ENCODE measurements at regions not wholly inside any gene's neighbourhood (a gene's known extent, or its start where the extent isn't known, plus 50 kb on each side); places are given as distances from the start of the nearest gene placed in this dataset.
A peak's percentile ranks its signal among the peaks of the same experiment; 100 is the strongest.

- ATAC-seq (no peak), DNase-seq (no peak)
- intact Hi-C loops (cut with DNase I), result no loop called here
- WGBS, 4 donors, result 55 to 72% (median 60%) methylated on average over 6 of the region's 6 CpGs
- H3K27me3 ChIP-seq, result no peaks in the 10 kb centered on the region
- H3K36me3 ChIP-seq, result no peaks in the 10 kb centered on the region
- H3K9me3 ChIP-seq, result no peaks in the 10 kb centered on the region
- no peaks in the 10 kb centered on the region for H3K4me1 ChIP-seq
- no peak overlapping the region for H3K27ac ChIP-seq
- H3K4me3 ChIP-seq, result peak overlapping the region in 1 of 12 donors; percentile 13
- TF ChIP-seq, protein P1, sequence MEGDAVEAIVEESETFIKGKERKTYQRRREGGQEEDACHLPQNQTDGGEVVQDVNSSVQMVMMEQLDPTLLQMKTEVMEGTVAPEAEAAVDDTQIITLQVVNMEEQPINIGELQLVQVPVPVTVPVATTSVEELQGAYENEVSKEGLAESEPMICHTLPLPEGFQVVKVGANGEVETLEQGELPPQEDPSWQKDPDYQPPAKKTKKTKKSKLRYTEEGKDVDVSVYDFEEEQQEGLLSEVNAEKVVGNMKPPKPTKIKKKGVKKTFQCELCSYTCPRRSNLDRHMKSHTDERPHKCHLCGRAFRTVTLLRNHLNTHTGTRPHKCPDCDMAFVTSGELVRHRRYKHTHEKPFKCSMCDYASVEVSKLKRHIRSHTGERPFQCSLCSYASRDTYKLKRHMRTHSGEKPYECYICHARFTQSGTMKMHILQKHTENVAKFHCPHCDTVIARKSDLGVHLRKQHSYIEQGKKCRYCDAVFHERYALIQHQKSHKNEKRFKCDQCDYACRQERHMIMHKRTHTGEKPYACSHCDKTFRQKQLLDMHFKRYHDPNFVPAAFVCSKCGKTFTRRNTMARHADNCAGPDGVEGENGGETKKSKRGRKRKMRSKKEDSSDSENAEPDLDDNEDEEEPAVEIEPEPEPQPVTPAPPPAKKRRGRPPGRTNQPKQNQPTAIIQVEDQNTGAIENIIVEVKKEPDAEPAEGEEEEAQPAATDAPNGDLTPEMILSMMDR (IDR thresholded peaks at IDR 0.05), result no peak
- TF ChIP-seq POLR2A (IDR thresholded peaks at IDR 0.05), result no peak
Measured at GRCh38 chr13:47168066-47168465, 271.2 kb upstream of the HTR2A start.

- Histone ChIP-seq H3K4me3 (no peak overlapping the region), H3K36me3 (no peaks in the 10 kb centered on the region), H3K27me3 (no peaks in the 10 kb centered on the region), H3K27ac (no peak overlapping the region), H3K9me3 (no peaks in the 10 kb centered on the region), H3K4me1 (no peaks in the 10 kb centered on the region)
- TF ChIP-seq, protein P1 (IDR thresholded peaks at IDR 0.05), result no peak
- TF ChIP-seq POLR2A (IDR thresholded peaks at IDR 0.05), result no peak
- WGBS, 4 donors, result 56 to 75% (median 62%) methylated on average over 4 of the region's 4 CpGs
- DNase-seq (no peak), ATAC-seq (no peak)
- intact Hi-C loops (cut with DNase I), result no loop called here
Measured at GRCh38 chr13:47166336-47166735, 269.5 kb upstream of the HTR2A start.

- no peak for ATAC-seq
- DNase-seq, result no peak
- Histone ChIP-seq H3K4me1 (no peaks in the 10 kb centered on the region), H3K27me3 (peaks cover 0 to 4% (median 0%) of the 10 kb centered on the region in 9 donors), H3K36me3 (no peaks in the 10 kb centered on the region), H3K4me3 (no peak overlapping the region), H3K9me3 (no peaks in the 10 kb centered on the region), H3K27ac (no peak overlapping the region)
- TF ChIP-seq POLR2A (IDR thresholded peaks at IDR 0.05), result no peak
- TF ChIP-seq, protein P1 (IDR thresholded peaks at IDR 0.05), result no peak
- intact Hi-C loops (cut with DNase I), result no loop called here
- WGBS, 4 donors, result 80 to 85% (median 81%) methylated on average over 10 to 11 of the region's 11 CpGs
Measured at GRCh38 chr13:47159853-47160550, 263.1 kb upstream of the HTR2A start.

- Histone ChIP-seq H3K27ac (no peak overlapping the region), H3K27me3 (peaks cover 0 to 4% (median 0%) of the 10 kb centered on the region in 9 donors), H3K9me3 (no peaks in the 10 kb centered on the region), H3K36me3 (no peaks in the 10 kb centered on the region), H3K4me3 (no peak overlapping the region), H3K4me1 (no peaks in the 10 kb centered on the region)
- DNase-seq (no peak), ATAC-seq (no peak)
- TF ChIP-seq, protein P1 (IDR thresholded peaks at IDR 0.05), result no peak
- no peak for TF ChIP-seq POLR2A (IDR thresholded peaks at IDR 0.05)
- intact Hi-C loops (cut with DNase I), result no loop called here
- WGBS, 4 donors, result 32 to 48% (median 44%) methylated on average over 2 of the region's 2 CpGs
Measured at GRCh38 chr13:47158593-47158992, 261.7 kb upstream of the HTR2A start.

Data from heart left ventricle (tissue), 16 donors.